Fibroblast of skin of abdomen (primary cell): ENCODE measurements at regions not wholly inside any gene's neighbourhood (a gene's known extent, or its start where the extent isn't known, plus 50 kb on each side); places are given as distances from the start of the nearest gene placed in this dataset.

Source experiments
- DNase-seq: peaks from one replicate; pipeline ENCODE4 v3.0.0-alpha.2; 2013

DNA sequence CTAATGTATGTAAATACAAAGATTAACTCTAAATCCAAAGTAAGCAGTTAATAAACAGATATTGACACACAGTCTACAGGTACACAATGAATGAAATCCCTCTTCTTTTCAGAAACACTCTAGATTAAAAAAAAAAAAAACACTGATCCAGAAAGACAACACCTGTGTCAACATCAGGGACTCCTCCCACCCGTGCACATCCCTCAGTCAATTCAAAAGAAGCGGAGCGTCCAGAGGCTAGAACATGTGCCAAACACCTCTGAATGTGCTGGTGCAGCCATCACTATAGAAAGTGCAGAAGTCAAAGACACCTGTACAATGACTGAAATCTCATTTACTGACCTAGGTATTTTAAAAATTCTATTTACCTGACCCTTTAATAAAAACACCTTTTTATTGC lies 622.6 kb upstream of the ID2 start:
- DNase-seq, result no peak

DNA sequence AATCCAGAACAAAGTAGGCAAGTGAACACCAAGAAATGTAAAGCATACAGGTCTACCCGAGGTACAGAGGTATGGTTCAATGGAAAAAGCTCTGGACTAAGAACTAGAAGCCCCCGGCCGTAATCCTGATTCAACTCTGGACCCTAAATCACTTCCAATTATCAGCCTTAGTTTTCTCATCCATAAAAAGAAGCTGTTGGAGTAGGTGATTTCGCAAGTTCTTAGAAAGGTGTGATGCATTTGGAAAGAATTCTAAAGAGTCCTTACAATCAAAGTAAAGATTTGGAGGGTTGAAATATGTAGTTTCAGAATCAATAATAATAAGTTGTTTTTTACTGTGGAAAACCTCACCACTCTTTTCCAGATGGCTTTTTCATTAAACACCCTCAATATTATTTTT lies 622.1 kb upstream of the ID2 start:
- DNase-seq, result no peak

DNA sequence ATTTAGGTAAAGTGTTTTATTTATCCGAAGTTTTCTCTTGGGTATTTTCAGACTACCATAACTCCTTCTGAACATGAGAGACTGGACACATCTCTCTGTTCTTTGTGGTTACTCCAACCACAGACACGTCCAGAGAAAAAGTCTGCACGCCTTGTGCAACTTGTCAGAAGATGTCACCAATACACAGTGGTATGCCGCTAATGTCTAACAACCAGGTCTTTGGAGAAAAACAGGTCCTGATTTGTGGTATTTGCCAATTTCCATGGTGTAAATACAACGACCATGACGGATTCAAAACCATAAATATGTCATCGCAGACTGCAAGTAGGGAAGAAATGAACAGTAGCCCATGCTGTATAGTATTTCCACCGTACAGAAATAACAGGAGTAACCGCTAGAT lies 620.6 kb upstream of the ID2 start:
- peak; percentile 5 for DNase-seq

DNA sequence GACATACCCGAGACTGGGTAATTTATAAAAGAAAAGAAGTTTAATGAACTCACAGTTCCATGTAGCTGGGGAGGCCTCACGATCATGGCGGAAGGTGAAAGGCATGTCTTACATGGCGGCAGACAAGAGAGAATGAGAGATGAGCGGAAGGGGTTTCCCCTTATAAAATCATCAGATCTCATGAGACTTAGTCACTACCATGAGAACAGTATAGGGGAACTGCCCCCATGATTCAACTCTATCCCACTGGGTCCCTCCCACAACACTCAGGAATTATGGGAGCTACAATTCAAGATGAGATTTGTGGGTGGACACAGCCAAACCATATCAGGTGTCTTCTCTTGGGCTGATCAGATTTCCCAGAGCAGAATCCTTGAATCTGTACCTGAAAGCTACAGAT lies 617.3 kb upstream of the ID2 start:
- DNase-seq, result no peak

DNA sequence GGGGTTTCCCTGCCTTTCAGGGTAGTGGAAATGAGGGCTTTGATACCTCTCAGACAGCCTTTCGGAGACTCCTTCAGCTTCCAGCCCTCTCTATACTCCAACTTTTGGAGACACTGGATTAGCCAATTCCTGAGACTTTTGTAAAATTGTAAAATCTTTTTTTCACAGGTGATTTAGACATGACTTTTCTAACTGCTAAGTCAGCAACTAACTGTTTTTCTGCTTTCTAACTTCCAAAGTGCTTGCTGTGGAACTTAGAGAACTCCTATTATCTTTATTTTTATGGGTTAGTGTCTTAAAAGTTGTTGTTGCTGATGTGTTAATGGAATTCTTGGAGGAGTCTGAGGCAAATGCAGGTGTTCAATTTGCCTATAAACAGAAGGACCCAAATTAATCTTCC lies 616.7 kb upstream of the ID2 start:
- DNase-seq, result no peak

DNA sequence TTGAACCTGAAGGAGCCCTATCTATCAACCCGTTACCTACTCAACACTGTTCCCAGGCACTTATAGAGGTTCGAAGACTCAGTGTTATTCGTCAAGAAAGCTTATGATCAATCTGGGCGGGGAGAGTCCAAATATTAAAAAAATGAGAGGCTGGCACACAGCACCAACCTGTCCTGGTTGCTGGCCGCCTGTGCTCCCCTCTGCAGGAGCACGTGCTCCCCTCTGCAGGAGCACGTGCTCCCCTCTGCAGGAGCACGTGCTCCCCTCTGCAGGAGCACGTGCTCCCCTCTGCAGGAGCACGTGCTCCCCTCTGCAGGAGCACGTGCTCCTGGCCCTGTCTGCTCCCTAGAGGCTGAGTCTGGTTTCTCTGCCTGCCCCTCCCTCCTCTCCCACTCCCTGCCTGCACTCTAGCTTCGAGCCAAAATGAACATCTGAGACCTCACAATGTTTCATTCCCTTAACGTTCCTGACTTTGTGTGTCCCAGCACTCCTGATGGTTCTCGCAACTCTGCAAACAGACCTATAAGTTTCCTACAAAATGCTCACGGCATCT lies 614.0 kb upstream of the ID2 start:
- no peak for DNase-seq

DNA sequence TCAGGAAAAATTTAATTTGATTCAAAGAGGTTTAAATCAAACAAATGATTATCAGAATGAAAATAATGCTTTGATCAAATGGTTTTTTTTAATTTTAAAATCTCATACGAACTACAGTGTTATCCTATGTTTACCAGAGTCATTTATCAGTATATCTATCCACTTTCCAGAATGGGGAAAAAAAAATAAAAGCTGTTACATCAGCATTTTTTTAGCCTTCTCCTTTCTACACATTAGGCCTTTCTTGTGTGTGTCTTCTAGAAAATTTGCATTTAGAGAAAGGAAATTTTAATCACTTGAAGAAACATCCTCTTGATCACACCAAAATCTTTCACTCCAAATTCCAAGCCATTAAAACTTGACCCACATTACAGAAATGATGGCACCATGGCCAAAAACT lies 608.9 kb upstream of the ID2 start:
- DNase-seq, result no peak

DNA sequence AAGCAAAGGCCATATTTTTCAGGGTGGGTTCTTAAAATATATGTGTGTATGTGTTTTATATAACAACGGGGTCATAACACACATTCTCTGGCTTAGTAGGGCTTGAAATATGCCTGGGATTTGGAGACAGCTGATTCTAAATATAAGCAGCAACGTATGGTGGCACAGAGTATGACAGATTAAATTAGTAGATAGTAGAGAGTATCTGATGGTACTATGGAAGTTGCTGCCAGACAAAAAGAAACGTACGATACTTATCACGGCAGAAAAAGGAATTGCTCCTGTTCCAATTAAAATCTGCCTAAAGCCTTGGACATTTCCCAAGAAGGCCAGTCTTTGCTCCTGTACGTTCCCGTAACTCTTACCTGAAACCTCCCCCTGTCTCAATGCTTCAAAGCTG lies 607.9 kb upstream of the ID2 start:
- no peak for DNase-seq

DNA sequence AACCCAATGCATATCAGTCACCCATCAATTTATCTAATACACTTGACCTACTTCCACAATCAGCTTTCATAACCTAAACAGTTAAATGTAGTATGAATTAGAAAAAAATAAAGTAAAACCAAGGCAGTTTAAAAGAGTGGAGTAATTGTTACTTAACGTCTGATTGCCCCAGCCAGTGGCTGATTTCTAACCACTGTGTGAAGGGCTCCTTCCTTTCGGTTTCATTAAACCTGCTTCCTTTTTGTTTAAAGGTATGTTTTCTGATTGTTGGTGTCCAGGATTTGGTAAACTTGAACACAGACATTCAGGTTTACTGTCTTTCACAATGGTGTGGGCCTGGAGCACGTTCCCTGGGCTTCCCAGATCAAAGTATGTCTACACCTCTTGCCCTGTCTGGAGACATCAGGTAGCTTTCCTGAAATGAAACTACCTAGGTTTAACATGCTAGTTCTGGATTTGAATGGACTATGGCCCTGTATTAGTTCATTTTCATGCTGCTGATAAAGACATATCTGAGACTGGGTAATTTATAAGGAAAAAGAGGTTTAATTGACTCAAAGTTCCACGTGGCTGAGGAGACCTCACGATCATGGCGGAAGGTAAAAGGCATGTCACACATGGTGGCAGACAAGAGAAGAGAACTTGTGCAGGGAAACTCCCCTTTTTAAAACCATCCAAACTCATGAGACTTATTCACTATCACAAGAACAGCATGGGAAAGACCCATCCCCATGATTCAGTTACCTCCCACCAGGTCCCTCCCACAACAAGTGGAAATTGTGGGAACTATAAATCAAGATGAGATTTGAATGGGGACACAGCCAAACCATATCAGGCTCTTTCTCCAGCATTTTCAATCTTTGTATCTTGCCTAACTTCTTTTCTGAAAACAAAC lies 605.2 kb upstream of the ID2 start:
- DNase-seq, result no peak

DNA sequence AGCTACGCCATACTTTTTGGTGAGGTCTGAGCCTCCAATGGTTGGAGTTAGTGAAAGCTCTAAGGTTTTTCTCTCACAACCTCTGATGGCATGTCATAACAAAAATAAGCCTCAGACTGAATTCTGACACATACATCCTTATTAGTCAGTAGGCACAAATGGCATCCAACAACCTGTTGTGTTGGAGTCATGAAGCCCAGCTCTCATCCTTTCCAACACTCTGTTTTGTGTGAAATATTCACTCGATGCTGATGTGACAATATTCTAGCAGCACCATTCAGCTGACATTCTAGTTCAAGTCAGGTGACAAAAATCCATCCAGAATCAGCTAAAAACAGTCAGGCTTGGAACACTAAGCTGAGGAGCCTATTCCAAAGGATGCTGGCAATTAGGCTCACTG lies 603.2 kb upstream of the ID2 start:
- DNase-seq, result no peak

DNA sequence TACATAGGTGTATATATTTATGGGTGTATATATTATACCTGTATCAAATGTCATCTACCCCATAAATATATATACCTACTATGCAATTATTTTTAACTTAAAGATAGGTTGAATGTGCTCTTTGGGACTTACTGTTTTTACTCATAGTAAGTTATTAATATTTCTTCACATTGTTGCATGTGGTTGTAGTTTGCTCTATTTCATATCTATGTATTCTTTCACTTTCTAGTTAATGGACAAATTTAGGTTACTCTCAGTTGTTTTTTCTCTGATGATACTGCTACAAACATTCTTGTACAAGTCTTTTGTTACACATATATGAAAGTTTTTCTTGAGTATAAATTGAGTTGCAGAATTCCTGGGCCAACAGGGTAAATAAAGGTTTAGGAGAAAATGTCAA lies 601.8 kb upstream of the ID2 start:
- DNase-seq, result no peak

DNA sequence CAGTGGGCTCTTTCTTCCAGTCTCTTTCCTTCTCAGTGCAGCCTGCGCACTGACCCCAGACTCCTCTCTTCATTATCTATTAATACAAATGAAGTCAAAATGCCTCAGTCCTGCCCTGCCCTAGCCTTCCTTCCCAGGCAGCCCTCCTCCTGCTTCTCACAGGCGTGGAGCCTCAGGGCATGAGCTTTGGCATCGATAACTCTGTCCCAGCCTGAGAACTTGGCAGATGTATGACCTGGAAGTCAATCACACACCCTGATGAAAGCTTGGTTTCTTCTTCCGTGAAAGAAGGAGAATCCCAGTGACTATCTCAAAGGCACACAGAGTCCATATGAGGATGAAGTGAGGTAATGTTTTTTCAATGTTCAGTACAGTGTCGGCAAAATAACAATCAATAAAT lies 600.7 kb upstream of the ID2 start:
- DNase-seq, result no peak

DNA sequence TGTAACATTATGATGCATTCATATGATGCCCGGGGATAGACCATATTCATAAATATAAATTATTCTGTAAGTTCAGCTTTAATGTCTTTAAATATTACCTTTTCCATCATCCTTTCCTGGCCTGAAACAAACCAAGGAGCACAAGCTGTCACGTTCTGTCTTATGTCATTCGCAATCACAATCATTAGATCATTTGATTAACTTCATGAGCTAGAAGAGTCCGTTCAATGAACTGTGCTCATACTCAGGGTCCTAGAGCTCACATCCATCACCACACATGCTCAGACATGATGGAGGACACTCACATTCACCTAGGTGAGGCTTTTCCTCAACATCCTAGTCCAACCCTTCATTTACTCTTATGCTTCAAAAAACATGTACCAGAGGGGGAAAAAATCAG lies 599.0 kb upstream of the ID2 start:
- no peak for DNase-seq

DNA sequence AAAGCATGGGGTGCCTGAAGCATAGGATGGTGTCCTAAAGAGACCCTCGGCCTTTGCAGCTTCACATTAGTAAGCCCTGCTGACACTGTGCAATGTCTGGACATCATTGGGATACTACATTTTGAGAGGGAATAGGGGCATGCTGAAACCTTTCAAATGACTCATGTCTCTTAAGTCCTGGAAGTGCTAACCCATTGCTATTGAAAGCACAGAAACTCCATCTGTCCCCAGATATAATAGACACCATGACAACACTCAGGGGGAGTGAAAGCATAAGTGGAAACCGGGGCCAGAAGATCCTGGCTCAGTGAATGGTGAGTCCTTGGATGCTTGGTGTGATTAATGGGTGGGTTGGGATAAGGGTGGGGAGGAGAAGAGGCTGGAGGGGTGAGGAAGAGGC lies 595.5 kb upstream of the ID2 start:
- DNase-seq, result peak; percentile 36

DNA sequence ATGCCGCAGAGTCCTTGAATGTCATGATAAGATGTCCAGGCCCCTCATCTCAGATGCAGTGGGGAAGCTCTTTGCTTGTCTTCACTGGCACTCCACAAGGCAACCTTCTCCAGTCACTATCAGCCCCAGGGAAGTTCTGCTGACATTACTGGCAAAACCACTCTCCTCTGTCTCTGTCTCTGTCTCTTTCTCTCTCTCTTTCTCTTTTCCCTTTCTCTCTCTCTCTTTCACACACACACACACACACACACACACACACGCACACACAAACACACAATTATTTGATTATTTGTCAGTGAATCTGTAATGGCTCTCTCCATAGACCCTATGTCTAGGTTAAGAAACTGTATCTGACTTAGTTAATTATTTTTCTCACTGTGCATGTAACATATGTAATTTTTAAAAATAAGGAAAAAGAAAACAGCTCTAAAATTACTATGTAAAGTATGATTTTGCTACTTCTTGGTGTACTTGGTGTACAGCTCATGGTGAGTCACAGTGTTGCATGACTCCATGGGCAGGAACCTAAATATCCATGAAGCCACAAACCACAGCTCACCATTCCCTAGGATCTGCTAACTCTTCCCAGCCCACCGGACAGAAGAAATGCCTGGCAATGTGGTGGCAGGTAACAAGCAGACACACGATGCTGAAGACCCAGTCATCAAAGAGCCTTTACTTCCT lies 594.9 kb upstream of the ID2 start:
- DNase-seq, result peak; percentile 99

DNA sequence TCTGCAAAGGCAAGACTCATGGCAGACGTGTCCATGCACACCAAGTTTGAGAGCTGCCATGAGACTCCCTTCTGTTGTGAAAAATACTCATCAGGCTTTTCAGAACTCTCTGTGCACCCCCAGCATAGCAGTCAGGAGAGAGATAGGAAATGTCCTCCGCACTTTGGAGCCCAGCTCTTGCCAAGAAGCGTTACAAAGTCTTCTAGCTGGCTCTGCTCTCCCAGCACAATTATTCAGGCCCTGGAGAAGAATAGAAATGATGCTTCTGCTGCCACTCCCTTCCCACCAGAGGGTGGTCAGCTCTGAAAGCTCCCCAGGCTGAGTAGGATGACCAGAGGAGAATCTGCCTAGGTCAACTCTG lies 594.4 kb upstream of the ID2 start:
- DNase-seq, result no peak

DNA sequence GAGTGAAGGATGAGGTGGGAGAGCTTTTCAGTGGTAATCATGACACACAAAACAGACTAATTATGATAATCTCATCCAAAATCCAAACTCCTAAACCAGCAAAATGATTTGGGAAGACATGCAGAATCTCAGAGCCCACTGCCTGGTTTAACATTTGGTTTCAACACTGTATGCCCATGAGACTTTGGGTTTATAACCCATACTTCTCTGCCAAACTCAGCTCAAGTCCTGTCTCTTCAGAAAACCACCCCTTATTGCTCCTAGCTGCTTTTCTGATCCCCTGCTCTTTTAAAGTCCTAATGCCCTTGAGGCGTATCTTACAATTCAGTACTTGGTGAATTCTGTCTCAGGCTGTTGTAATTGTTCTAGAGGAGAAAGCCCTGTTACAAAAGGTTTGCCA lies 593.0 kb upstream of the ID2 start:
- no peak for DNase-seq

DNA sequence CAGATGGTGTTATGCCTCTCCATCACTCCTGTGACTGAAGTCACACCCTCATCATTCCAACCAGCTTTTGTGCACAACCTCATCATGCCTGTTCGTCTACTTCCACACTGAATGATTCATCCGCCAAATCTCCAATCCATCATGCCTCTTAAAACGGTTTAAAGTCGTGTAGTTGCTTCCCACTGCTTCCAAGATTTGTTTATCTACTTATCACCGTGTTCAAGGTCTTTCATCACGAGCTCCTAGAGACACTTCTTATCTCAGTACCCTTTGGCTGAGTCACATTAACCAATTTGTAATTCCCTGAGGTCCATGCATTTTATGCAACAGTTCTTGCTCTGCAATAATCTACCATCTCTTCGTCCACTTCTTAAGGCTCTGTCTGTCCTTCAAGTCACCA lies 592.3 kb upstream of the ID2 start:
- DNase-seq, result peak; percentile 84

DNA sequence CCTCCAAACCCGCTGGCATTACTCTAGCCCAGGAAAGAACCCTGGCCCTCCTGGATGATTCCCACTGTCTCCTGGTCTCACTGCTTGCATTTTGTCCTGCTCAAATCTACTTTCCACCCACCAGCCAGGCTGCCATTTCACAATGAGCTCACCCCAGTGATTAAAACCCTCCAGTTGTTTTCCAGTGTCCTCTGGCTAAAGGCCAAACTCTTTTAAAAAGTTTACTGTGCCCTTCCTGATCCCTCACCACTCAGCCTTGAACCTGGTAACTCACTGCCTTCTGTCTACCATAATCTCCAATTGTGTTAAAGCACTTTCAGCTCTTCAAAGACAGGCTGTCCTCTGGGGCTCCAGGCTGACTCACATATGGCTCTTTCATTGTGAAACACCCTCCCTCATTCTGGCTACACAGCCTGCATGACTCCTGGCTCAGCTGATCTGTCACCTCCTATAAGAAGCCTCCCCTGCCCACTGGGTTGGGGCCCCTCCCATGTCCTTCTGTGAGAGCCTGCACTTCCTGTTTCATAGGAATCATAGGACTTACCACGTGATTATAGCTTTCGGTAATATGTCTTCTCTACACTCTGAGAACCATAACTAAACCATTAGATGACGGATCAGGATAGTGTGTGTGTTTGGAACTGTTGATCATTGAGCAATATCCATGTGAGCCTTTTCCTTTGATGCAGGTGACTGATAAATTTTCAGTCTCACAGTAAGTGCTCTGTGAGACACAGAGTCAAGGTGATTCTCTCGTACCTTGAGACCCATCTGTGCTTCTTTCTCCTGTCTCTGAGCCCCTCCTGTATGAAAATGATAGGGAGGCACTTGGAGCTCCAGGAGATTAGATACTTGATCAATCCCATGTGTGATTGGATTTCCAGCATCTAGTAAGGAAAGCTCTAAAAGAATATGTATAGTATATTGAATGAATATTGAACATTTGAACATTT lies 590.8 kb upstream of the ID2 start:
- DNase-seq, result peak; percentile 93

DNA sequence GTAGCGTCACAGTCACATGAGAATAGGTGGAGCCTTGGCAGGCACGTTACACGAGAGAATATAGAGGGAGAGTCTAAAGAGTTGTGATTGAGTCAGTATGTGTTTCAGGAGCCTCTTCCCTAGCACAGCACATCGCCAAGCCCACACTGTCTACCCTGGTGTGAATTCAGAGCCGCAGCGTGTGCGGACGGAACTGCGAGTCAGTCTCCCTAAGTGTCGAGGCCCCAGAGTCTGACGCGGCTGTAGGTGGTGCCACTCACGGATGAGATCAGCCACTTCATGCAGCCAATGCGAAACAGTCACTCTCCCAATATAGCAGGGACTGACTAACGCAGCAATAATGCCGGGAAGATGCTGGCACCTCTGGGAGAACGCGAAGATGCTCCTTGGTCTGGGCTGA lies 587.3 kb upstream of the ID2 start:
- DNase-seq, result peak; percentile 28

DNA sequence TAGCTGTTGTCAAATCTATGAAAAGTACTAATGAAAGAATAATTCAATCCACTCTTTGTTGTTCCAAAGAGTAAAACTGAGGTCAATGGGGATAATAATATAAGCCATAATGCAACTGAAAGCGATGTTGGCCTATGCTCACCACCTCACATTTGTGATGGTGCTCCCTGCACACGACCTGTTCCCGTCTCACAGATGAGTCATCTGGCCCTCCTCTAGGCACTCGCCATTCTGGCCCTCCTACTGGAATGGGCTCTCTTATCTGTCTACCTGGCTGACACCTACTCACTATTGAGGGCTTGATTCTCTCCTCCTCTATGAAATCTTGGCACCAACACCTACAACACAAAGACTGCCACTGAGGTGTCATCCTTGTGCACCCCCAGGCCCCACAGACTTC lies 585.9 kb upstream of the ID2 start:
- no peak for DNase-seq

DNA sequence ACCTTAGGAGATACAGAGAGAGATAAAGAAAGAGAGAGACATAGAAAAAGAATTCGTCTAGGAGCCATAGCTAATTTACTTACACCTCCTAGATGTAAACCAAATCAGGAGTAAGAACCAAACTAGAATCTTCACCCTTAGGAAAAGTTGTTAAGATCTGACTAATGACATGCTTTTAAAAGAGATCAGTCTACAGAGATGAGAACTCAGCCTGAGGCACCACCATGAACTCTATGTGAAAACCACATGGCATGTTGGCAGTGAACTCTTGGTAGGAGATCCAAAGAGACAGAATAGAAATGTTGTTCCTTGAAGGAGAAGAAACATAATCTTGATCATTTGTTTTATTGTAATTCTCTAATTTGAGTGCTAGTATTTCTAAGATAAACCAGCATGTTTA lies 585.4 kb upstream of the ID2 start:
- DNase-seq, result no peak
